ENCODE measurements at regions not wholly inside any gene's neighbourhood (a gene's known extent, or its start where the extent isn't known, plus 50 kb on each side); places are given as distances from the start of the nearest gene placed in this dataset.

- DNase-seq = no peak
Observed at GRCh38 chr13:73224703-73225102, 165.9 kb downstream of the KLF5 start.

DNA sequence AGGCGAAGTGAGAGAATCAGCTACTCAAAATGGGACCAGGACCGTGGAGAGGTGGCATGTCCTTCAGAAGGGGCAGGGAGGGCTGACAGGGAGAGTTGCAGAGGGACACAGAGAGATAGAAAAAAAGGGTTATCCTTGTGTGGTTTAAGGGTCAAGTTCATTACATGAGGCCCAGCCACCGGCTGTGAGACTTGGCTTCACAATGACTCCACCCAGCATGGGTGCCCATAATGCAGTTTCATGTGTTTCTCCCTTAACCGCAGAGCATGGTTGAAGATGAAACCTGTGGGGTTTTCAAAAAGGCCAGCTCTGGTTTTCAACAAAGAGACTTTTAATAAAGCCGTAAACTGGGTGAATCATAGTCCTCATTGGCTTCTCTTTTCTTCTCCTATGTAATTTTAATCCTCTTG is 164.6 kb downstream of the KLF5 start:
- no peak for DNase-seq

DNA sequence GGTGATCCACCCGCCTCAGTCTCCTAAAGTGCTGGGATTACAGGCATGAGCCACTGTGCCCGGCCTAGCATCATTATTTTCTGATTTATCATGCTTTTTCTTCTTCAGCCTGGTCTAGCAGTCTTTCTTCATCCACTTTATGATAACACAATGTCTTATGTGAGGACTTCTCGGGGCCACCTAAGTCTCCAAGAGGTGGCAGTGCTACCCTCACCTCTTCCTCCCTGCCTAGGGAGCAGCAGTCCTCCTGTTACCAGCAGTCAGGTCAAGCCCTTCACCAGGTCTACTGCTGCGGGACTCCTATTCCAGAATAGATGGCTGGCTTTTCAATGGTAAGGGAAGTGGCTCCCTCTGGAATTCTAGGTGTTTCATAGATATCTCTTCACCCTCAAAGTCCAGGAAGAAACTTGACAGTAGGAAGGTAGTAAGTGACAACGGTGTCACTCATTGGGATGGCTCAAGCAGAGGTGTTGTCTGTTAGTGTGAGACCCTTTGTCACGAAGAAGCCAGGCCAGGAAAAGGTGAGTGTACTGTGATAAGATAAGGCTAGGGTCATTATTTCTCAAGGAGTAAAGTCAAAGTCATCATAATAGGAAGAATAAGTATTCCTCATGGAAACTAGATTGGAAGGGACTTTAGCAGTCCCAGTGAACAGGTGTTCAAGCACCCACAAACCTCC is 164.0 kb downstream of the KLF5 start:
- DNase-seq = no peak

DNA sequence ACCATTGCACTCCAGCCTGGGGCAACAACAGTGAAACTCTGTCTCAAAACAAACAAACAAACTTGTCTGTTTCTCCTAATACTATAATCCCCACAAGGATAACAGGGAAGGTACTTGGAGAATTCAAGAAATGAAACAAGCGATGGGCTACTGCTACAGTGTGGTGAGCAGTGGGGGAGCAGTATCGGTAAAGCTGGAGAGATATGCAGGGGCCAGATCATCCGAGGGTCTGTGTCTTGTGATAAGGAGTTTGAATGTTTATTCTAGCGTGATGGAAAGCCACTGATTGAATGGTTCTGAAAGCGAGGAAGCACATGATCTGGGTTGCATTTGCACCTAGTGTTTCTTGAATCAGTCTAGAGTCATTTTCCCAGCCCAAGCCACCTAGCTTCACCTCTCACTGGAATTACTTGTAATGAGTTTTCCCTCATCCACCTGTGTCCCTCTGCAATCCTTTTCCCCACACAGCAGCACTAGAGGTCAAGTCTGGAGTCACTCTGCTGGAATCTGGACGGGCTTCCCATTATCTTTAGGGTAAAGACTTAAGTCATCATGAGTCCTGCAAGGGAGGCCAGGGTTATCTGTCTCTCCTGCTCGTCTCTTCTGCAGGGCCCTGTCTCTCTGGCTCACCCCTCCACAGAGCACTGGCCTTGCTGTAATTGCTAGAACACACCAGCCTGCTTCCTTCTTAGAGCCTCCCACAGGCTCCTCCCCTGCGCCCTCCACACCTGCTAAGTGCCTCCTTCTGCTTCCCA is 162.3 kb downstream of the KLF5 start:
- no peak for DNase-seq

GRCh38 chr13:73218181-73218580 is 159.4 kb downstream of the KLF5 start:
- no peak for DNase-seq

- DNase-seq = no peak
Observed at GRCh38 chr13:73216381-73216831, 157.6 kb downstream of the KLF5 start.

GRCh38 chr13:73215823-73216222 is 157.0 kb downstream of the KLF5 start:
- no peak for DNase-seq

GRCh38 chr13:73212482-73212881 is 153.7 kb downstream of the KLF5 start:
- DNase-seq = no peak

- no peak for DNase-seq
Observed at GRCh38 chr13:73210218-73210883, 151.5 kb downstream of the KLF5 start.

GRCh38 chr13:73204952-73205351 is 146.1 kb downstream of the KLF5 start:
- DNase-seq = no peak

DNA sequence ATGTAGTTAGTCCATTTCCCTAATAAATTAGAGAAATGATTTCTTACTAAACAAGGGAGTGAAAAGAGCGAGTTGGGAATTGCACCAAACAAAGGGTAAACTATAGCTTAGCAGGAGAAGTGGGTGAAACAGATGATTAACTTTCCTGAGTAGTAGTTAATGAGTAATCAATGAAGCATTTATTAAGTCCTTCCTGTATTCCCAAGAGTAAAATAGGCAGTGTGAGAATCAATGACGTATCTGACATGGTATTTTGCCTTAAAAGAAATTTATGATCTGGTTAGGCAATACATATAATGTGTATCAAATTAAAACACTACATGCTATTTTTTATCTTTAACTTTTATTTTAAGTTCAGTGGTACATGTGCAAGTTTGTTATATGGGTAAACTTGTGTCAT is 142.8 kb downstream of the KLF5 start:
- DNase-seq = no peak

GRCh38 chr13:73198991-73199411 is 140.2 kb downstream of the KLF5 start:
- no peak for DNase-seq

DNA sequence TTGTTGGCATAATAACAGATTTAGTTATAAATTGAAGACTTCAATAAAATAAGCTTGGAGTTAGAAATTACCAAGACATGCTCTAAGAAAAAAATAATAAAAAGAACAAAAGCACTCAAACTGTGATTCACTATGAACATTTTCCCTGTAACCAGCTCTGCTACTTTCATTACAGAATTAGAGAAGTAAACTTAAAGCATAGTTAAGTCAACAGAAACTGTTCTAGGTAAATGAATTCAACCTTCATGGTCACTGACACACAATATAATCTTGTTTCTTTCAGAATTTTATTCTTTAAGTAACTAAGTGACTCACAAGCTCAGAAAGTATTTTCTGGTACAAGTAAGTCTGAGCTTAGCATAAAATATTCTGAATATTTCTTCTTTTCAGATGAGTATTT is 136.3 kb downstream of the KLF5 start:
- no peak for DNase-seq

DNA sequence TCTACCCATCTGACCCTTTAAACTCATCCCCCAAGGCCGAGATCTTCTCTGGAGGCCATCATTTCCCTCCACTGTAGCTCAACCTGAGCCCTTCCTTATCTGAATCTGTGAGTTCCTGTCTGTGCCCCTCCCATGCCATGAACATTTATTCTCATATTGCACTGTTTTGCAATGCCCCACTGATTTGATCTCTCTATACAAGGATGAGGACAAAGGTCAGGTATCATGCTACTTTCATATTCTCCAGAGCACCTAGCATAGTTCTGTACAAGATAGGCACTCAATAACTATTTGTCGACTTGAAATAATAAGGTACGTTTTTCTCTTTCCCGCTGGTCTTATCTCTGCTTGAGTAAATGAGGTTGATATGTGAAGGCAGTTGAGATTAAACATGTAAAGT is 135.5 kb downstream of the KLF5 start:
- DNase-seq = no peak

DNA sequence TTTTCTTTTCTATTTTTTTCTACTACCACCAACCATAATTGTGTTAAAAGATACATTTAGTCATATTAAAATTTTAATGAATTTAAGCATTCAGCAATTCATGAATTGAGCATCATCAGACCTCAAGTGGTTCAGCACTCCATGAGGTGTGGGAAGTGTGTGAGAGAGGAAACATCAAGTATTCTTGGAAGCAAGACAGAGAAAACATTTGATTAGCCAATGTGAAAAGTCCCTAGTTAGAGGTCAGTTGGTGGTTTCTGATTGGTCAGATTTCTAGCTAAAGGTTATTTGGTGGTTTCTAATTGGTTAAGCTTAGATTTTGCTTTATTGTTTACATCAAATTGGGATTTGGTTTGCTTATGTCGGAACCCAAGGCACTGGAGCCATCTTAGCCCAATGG is 134.7 kb downstream of the KLF5 start:
- no peak for DNase-seq

DNA sequence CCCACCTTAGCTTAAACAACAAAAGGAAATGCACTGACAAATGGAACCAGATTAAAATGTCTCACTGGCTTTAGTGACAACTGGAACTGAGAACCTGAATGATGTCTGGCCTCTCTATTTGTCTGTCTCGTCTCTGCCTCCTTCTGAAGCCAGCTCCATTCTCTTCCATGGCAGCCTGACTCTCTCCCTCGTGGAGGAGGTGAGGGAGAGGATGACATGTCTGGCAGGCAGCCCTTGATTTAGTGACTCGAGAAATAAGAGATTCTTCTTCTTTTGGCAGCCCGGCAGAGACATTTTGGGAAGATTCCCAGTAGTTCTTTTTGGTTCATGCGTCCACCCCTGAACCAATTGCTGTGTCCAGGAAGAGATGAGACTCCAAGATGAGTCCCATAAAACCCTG is 131.7 kb downstream of the KLF5 start:
- no peak for DNase-seq

- no peak for DNase-seq
Observed at GRCh38 chr13:73189776-73190175, 131.0 kb downstream of the KLF5 start.

DNA sequence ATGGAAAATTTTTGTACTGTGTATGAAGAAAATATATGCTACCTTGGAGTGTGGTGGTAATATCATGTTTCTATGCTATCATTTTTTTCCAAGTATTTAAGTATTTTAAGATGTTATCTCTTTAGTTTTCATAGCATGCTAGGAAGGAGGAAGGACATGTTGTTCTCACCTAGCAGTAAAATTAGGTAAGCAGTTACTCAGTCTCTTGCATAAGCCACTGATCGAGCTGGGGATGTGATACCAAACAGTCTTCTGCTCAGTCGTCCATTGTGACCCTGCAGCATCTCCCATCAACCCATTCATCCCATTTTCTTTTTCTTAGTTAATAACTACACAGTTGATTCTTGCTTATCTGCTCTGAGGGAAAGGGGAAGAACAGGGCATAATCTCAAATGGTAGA is 130.6 kb downstream of the KLF5 start:
- DNase-seq = no peak

DNA sequence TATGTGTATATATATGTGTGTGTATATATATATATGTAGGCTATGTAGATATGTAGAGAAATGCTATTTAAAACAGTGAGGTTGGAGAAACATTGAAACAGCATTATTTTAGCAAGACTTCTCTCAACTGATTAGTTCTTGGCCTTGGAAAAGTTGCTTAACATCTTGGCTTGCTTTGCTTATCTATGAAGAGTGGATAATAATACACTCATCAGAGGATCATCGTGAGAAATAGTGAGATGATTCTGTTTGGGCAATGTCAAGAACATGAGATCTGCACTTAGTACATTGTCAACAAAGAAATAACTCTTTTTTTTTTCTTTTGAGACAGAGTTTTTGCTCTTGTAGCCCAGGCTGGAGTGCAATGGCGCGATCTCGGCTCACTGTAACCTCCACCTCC is 128.3 kb downstream of the KLF5 start:
- DNase-seq = no peak

DNA sequence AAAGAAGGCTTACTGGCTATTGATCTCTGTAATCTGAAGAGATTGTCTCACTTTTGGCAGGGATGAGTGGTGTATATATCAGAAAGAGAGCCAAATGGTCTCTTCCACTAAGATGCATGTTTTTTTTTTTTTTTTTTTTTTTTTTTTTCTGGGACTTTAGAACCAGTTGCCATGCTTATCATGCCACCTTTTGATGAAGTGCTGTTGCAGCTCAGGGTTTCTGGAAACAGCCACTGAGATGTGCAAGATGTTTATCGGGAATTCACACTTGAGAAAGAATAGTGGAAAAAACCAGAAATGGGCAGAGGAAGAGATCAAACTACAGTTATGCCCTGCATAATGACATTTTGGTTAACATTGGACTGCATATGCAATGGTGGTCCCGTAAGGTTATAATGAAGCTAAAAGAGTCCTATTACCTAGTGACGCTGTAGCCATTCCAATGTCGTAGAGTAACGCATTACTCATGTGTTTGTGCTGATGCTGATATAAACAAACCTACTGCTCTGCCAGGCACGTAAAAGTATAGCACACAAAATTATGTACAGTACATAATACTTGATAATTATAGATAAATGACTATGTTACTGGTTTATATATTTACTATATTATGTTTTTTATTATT is 121.0 kb downstream of the KLF5 start:
- no peak for DNase-seq

DNA sequence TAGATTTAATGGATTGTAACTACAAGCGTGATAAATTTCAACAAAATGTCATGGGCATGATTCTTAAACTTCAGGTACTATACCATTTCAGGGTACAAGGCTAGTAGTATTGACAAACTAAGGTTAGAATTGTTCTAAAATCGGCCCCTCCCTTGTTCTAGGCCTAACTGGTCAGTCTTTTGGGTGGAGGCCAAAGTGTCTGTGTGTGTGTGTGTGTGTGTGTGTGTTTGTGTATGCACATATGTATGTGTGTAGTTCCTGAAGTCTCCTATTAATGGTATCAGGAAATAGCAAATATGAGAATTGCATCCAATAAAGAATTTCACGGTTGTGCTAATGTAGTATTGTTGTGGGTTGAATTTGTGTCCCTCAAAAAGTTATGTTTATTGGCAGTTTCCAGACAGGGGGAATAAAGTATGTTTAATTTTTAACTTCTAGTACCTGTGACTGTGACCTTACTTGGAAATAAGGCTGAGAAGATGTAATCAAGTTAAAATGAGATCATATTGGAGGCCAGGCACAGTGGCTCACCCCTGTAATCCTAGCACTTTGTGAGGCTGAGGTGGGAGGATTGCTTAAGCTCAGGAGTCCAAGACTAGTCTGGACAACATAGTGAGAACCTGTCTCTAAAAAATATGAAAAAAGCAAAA is 119.2 kb downstream of the KLF5 start:
- no peak for DNase-seq

GRCh38 chr13:73177017-73177416 is 118.2 kb downstream of the KLF5 start:
- DNase-seq = no peak

DNA sequence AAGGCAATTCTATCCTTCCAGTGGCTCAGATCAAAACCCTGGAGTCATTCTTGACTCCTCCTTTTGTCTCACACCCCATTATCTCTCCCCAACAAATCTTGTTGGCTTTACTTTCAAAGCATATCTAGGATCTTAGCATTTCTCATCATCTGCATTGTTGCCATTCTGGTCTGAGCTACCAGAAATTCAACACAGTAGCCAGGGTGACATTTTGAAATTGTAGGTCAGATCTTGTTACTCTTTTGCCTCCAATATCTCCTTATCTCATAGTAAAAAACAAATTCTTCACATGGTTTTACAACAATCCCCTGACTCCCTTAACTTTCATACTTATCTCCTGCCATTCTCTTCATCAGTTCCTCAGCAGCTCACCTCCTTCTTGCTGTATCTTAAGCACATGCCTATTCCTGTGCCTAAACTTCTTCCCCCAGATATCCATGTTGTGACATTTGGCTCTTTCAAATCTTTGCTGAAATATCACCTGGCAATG is 115.8 kb downstream of the KLF5 start:
- no peak for DNase-seq
